ENCODE measurements at regions not wholly inside any gene's neighbourhood (a gene's known extent, or its start where the extent isn't known, plus 50 kb on each side); places are given as distances from the start of the nearest gene placed in this dataset.

- Histone ChIP-seq H2AFZ (ENCODE audit: low read depth) (no peak overlapping the region), H3K4me2 (no peak overlapping the region)
Observed at GRCh38 chr4:152243896-152244595, 291.8 kb downstream of the FBXW7 start.

GRCh38 chr4:152243206-152243605 is 292.7 kb downstream of the FBXW7 start:
- Histone ChIP-seq H3K79me2 (ENCODE audit: insufficient read depth, low read depth) (no peaks in the 10 kb centered on the region), H3K27me3 (ENCODE audit: insufficient read depth, low read depth) (no peaks in the 10 kb centered on the region), H2AFZ (ENCODE audit: low read depth) (no peak overlapping the region; the same call in 1 of the 2 replicates), H3K36me3 (ENCODE audit: insufficient read depth) (no peaks in the 10 kb centered on the region), H3K4me2 (no peak overlapping the region), H4K20me1 (ENCODE audit: insufficient read depth) (no peaks in the 10 kb centered on the region), H3K9ac (no peak overlapping the region), H3K27ac (no peak overlapping the region), H3K4me3 (IDR thresholded peaks at IDR 0.05; ENCODE audit: insufficient read depth, low read depth, low read length) (no peak overlapping the region), H3K4me1 (ENCODE audit: low read depth, poor library complexity, severe bottlenecking) (no peaks in the 10 kb centered on the region)
- TF ChIP-seq CTCF (conservative IDR thresholded peaks at IDR 0.05; ENCODE audit: low read depth, low read length) = no peak

More at GRCh38 chr4:152243896-152244595, 291.8 kb downstream of the FBXW7 start:
- Histone ChIP-seq H3K79me2 (ENCODE audit: insufficient read depth, low read depth) (no peaks in the 10 kb centered on the region), H3K36me3 (ENCODE audit: insufficient read depth) (no peaks in the 10 kb centered on the region), H3K4me1 (ENCODE audit: low read depth, poor library complexity, severe bottlenecking) (no peaks in the 10 kb centered on the region), H4K20me1 (ENCODE audit: insufficient read depth) (no peaks in the 10 kb centered on the region), H3K27ac (no peak overlapping the region), H3K4me3 (IDR thresholded peaks at IDR 0.05; ENCODE audit: insufficient read depth, low read depth, low read length) (no peak overlapping the region), H3K27me3 (ENCODE audit: insufficient read depth, low read depth) (no peaks in the 10 kb centered on the region), H3K9ac (no peak overlapping the region)
- TF ChIP-seq CTCF (conservative IDR thresholded peaks at IDR 0.05; ENCODE audit: low read depth, low read length) = no peak

- TF ChIP-seq CTCF (conservative IDR thresholded peaks at IDR 0.05; ENCODE audit: low read depth, low read length) = no peak
- Histone ChIP-seq H3K27me3 (ENCODE audit: insufficient read depth, low read depth) (no peaks in the 10 kb centered on the region), H3K4me3 (IDR thresholded peaks at IDR 0.05; ENCODE audit: insufficient read depth, low read depth, low read length) (no peak overlapping the region), H3K4me2 (no peak overlapping the region), H3K79me2 (ENCODE audit: insufficient read depth, low read depth) (no peaks in the 10 kb centered on the region), H3K36me3 (ENCODE audit: insufficient read depth) (no peaks in the 10 kb centered on the region), H3K9ac (no peak overlapping the region), H3K27ac (no peak overlapping the region), H3K4me1 (ENCODE audit: low read depth, poor library complexity, severe bottlenecking) (no peaks in the 10 kb centered on the region), H4K20me1 (ENCODE audit: insufficient read depth) (no peaks in the 10 kb centered on the region), H2AFZ (ENCODE audit: low read depth) (no peak overlapping the region)
Observed at GRCh38 chr4:152240232-152240631, 295.7 kb downstream of the FBXW7 start.

GRCh38 chr4:152239216-152239615 is 296.7 kb downstream of the FBXW7 start:
- H2AFZ ChIP-seq (ENCODE audit: low read depth) = no peak overlapping the region
- no peak for TF ChIP-seq CTCF (conservative IDR thresholded peaks at IDR 0.05; ENCODE audit: low read depth, low read length)
- H3K27ac ChIP-seq = no peak overlapping the region

More at GRCh38 chr4:152239216-152239615, 296.7 kb downstream of the FBXW7 start:
- H3K79me2 ChIP-seq (ENCODE audit: insufficient read depth, low read depth) = no peaks in the 10 kb centered on the region
- H3K9ac ChIP-seq = no peak overlapping the region
- no peaks in the 10 kb centered on the region for H3K27me3 ChIP-seq (ENCODE audit: insufficient read depth, low read depth)
- H3K4me1 ChIP-seq (ENCODE audit: low read depth, poor library complexity, severe bottlenecking) = no peaks in the 10 kb centered on the region
- H4K20me1 ChIP-seq (ENCODE audit: insufficient read depth) = no peaks in the 10 kb centered on the region
- H3K4me3 ChIP-seq (IDR thresholded peaks at IDR 0.05; ENCODE audit: insufficient read depth, low read depth, low read length) = no peak overlapping the region
- H3K36me3 ChIP-seq (ENCODE audit: insufficient read depth) = no peaks in the 10 kb centered on the region
- H3K4me2 ChIP-seq = no peak overlapping the region
